ENCODE measurements at regions not wholly inside any gene's neighbourhood (a gene's known extent, or its start where the extent isn't known, plus 50 kb on each side); places are given as distances from the start of the nearest gene placed in this dataset.

DNA sequence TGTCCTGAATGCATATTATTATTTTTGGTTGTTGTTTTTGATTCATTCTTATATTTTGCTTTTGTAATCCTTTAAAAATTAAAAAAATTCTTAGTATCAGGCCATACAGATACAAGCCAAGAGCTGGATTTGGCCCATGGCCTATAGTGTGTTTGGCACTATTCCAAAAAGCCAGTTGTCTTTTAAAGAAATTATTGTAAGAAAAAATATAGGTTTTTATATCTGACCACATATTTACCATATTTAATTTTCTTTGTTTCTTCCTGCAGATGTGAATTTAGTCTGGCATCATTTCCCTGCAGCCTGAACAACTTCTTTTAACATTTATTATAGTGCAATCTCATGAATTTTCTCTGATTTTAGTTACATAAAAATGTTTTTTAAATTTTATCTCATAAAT, 652.8 kb upstream of the NR3C2 start:
- TF ChIP-seq CTCF (IDR thresholded peaks at IDR 0.05) = no peak

- no peak for TF ChIP-seq CTCF (IDR thresholded peaks at IDR 0.05)
Observed at GRCh38 chr4:149084144-149084543, 641.9 kb upstream of the NR3C2 start.

GRCh38 chr4:149077181-149077580, 635.0 kb upstream of the NR3C2 start:
- TF ChIP-seq CTCF (IDR thresholded peaks at IDR 0.05) = no peak

GRCh38 chr4:149076401-149076800, 634.2 kb upstream of the NR3C2 start:
- TF ChIP-seq CTCF (IDR thresholded peaks at IDR 0.05) = no peak

GRCh38 chr4:149072384-149072783, 630.2 kb upstream of the NR3C2 start:
- TF ChIP-seq CTCF (IDR thresholded peaks at IDR 0.05) = no peak

DNA sequence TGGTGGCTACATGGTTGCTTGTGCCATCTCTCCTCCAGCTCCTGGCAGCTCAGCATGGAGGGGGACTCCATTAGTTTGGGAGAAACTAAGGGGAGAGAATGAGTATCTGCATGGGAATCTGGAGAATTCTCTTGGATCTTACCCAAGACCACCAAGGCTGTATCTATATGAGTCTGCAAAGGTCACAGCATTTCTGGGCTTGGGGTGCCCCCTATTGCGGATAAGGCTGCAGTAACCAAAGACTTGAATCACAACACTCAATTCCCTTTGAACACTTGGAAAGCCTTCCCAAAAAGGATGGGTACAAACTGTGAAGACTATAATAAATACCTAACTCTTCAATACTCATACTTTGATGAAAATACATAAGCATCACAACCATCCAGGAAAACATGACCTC, 623.5 kb upstream of the NR3C2 start:
- TF ChIP-seq CTCF (IDR thresholded peaks at IDR 0.05) = no peak

DNA sequence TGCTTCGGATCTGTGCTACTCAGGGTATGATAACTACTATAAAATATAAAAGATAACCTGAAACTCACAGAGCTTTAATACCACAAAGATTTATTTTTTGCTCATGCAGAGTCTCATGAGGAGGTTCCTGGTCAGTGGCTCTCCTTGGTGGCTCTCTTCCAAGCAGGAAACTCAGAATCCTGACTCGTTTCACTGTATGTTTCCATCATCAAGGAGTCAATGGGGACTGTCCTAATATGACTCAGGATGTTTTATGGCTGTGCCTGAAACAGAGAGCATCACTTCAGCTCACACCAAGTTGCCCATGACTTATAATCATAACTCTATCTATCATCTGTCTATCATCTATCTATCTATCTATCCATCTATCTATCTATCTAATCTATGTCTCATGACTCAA, 620.8 kb upstream of the NR3C2 start:
- no peak for TF ChIP-seq CTCF (IDR thresholded peaks at IDR 0.05)

GRCh38 chr4:149057594-149057993, 615.4 kb upstream of the NR3C2 start:
- TF ChIP-seq CTCF (IDR thresholded peaks at IDR 0.05) = no peak

Data from LNCAP (cell line).